ENCODE measurements at regions not wholly inside any gene's neighbourhood (a gene's known extent, or its start where the extent isn't known, plus 50 kb on each side); places are given as distances from the start of the nearest gene placed in this dataset.
A peak's percentile ranks its signal among the peaks of the same experiment; 100 is the strongest.

GRCh38 chr10:71075759-71076472 lies 136.5 kb upstream of the UNC5B start:
- intact Hi-C loops (cut with DNase I): no loop called here
- no peak for TF ChIP-seq POLR2AphosphoS5 (IDR thresholded peaks at IDR 0.05)
- TF ChIP-seq CTCF (IDR thresholded peaks at IDR 0.05): no peak
- TF ChIP-seq POLR2A (IDR thresholded peaks at IDR 0.05): no peak

GRCh38 chr10:71076473-71077142 lies 135.8 kb upstream of the UNC5B start:
- H3K27ac ChIP-seq: no peak overlapping the region
- H3K9me3 ChIP-seq: no peaks in the 10 kb centered on the region
- no peak overlapping the region for H3K4me3 ChIP-seq
- no peak for DNase-seq (ENCODE audit: low spot score)
- no peaks in the 10 kb centered on the region for H3K4me1 ChIP-seq (replicated peaks)
- no peak for TF ChIP-seq CTCF (IDR thresholded peaks at IDR 0.05)
- no peaks in the 10 kb centered on the region for H3K36me3 ChIP-seq
- WGBS: 85% methylated on average over 8 of the region's 8 CpGs
- H3K27me3 ChIP-seq (replicated peaks; ENCODE audit: insufficient read depth): no peaks in the 10 kb centered on the region
- intact Hi-C loops (cut with DNase I): no loop called here

More at GRCh38 chr10:71075759-71076472, 136.5 kb upstream of the UNC5B start:
- WGBS: 84% methylated on average over 15 of the region's 15 CpGs
- no peak for DNase-seq (ENCODE audit: low spot score)
- Histone ChIP-seq H3K36me3 (no peaks in the 10 kb centered on the region), H3K9me3 (no peaks in the 10 kb centered on the region), H3K4me1 (replicated peaks) (no peaks in the 10 kb centered on the region), H3K4me3 (no peak overlapping the region), H3K27me3 (replicated peaks; ENCODE audit: insufficient read depth) (no peaks in the 10 kb centered on the region), H3K27ac (no peak overlapping the region)

GRCh38 chr10:71077143-71077581 lies 135.2 kb upstream of the UNC5B start:
- TF ChIP-seq POLR2AphosphoS5 (IDR thresholded peaks at IDR 0.05) (no peak), CTCF (IDR thresholded peaks at IDR 0.05) (no peak), POLR2A (IDR thresholded peaks at IDR 0.05) (no peak)
- H3K9me3 ChIP-seq: no peaks in the 10 kb centered on the region
- no peak overlapping the region for H3K27ac ChIP-seq
- H3K27me3 ChIP-seq (replicated peaks; ENCODE audit: insufficient read depth): no peaks in the 10 kb centered on the region
- H3K36me3 ChIP-seq: no peaks in the 10 kb centered on the region
- no peaks in the 10 kb centered on the region for H3K4me1 ChIP-seq (replicated peaks)
- intact Hi-C loops (cut with DNase I): no loop called here
- WGBS: 65% methylated on average over 8 of the region's 8 CpGs
- DNase-seq (ENCODE audit: low spot score): peak; percentile 22
- no peak overlapping the region for H3K4me3 ChIP-seq

- H3K4me1 ChIP-seq (replicated peaks): no peaks in the 10 kb centered on the region
- WGBS: 59% methylated on average over 3 of the region's 4 CpGs
- H3K9me3 ChIP-seq: no peaks in the 10 kb centered on the region
- no peaks in the 10 kb centered on the region for H3K36me3 ChIP-seq
- no peak overlapping the region for H3K27ac ChIP-seq
- no peak for TF ChIP-seq POLR2AphosphoS5 (IDR thresholded peaks at IDR 0.05)
- no peak for TF ChIP-seq POLR2A (IDR thresholded peaks at IDR 0.05)
- TF ChIP-seq CTCF (IDR thresholded peaks at IDR 0.05): no peak
- H3K4me3 ChIP-seq: no peak overlapping the region
- DNase-seq (ENCODE audit: low spot score): no peak
- intact Hi-C loops (cut with DNase I): no loop called here
- H3K27me3 ChIP-seq (replicated peaks; ENCODE audit: insufficient read depth): no peaks in the 10 kb centered on the region
Measured at GRCh38 chr10:71077796-71078453, 134.4 kb upstream of the UNC5B start.
